GM06990 (cell line): ENCODE measurements at regions not wholly inside any gene's neighbourhood (a gene's known extent, or its start where the extent isn't known, plus 50 kb on each side); places are given as distances from the start of the nearest gene placed in this dataset.
"Not testable (repeated sequence)": the region's sequence is repeated elsewhere in the genome, so short reads cannot be mapped to it uniquely, and the experiment has no call there.

Experiments used
- DNase-seq: peaks from one replicate; pipeline ENCODE4 v3.0.0-alpha.2; 2011; ENCODE audit not compliant: insufficient read length; ENCODE audit errors: extremely low read depth
- H3K27me3 ChIP-seq: replicated peaks from 2 replicates; pipeline ENCODE4 v1.6.0; 2011; ENCODE audit warnings: low read length; ENCODE audit not compliant: control insufficient read depth, insufficient read depth
- H3K36me3 ChIP-seq: 2 replicates; pipeline ENCODE4 v1.5.1; 2011; ENCODE audit warnings: low read length; ENCODE audit not compliant: control insufficient read depth, insufficient read depth
- H3K4me3 ChIP-seq: replicated peaks from 2 replicates; pipeline ENCODE4 v1.5.1; 2011; ENCODE audit warnings: low read depth, mild to moderate bottlenecking, control low read depth, low read length
- CTCF ChIP-seq: IDR thresholded peaks from 2 replicates; pipeline ENCODE4 v1.5.1; 2011; ENCODE audit warnings: low read length, control low read depth, mild to moderate bottlenecking, inconsistent platforms; ENCODE audit not compliant: insufficient read depth, poor library complexity, severe bottlenecking

GRCh38 chr16:64088838-64089237 lies 1033.0 kb downstream of the CDH11 start:
- TF ChIP-seq CTCF = no peak
- Histone ChIP-seq H3K4me3 (no peak overlapping the region), H3K27me3 (no peaks in the 10 kb centered on the region), H3K36me3 (no peaks in the 10 kb centered on the region)
- DNase-seq = no peak

DNA sequence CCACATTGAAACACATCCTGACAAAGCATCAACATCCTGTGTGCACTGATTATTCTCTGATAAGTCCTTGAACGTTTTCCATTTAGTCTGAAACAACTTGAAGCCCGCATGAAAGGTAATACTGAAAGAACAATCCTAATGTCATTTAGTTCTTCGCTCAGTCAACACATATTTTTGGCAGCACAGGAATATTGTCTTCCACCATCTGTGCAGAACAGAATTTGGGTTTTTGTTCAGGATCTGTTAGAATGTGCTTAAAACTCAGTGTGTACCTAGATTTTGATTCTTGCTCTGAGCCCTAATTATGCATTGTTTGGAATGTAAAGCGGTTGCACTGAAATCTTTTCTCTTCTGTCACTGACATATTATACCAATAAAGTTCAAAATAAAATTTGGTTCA lies 1036.6 kb downstream of the CDH11 start:
- Histone ChIP-seq H3K4me3 (no peak overlapping the region), H3K36me3 (no peaks in the 10 kb centered on the region), H3K27me3 (no peaks in the 10 kb centered on the region)
- no peak for DNase-seq
- no peak for TF ChIP-seq CTCF

DNA sequence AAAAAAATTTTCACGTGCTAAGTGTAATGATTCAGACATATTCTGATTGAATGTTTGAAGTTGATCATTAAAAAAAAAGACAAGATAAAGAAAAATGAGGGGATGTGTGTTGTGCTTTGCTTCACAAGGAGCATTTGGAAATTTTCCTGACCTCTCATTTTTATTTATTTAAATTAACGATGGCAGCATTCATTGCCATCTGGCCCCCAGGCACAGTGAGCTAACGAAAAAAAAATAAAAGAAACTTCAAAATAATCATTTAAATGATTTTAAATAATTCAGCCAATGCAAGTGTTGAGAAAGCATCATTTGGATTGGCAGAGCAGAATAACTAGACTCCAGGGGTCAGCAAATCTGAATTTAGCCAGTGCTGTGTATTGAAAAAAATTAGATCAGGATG lies 1037.2 kb downstream of the CDH11 start:
- TF ChIP-seq CTCF = no peak
- no peaks in the 10 kb centered on the region for H3K36me3 ChIP-seq

DNA sequence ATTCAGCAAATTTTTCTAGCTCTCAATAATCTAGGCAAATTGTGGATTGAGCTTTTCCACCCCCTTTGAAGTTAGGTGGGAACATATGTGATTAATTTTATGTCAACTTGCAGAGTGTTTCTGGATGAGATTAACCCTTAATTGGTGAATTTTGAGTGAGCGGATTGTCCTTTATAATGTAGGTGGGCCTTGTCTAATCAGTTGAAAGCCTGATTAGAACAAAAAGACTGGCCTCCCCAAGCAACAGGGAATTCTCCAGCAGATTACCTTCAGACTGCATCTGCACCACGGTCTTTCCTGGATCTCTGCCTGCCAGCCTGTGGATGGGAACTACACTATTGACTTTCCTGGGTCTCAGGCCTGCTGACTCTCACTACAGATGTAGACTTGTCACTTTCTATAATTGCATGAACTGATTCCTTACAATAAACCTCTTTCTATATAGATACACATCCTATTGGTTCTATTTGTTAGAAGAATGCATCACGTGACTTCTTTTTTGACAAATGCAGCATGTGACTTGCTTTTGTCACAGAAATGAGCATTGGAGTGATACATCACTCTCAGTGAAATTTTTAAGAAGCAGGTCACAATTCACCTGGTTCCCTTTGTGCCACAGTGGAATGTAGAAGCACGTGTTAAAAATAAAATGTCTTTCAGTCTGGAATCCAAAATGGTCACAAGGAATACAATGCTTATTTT lies 1038.3 kb downstream of the CDH11 start:
- no peaks in the 10 kb centered on the region for H3K27me3 ChIP-seq
- TF ChIP-seq CTCF = no peak
- no peak overlapping the region for H3K4me3 ChIP-seq
- no peak for DNase-seq
- H3K36me3 ChIP-seq = no peaks in the 10 kb centered on the region

More for the DNA sequence above, 1037.2 kb downstream of the CDH11 start:
- Histone ChIP-seq H3K27me3 (no peaks in the 10 kb centered on the region), H3K4me3 (no peak overlapping the region)
- DNase-seq = no peak

DNA sequence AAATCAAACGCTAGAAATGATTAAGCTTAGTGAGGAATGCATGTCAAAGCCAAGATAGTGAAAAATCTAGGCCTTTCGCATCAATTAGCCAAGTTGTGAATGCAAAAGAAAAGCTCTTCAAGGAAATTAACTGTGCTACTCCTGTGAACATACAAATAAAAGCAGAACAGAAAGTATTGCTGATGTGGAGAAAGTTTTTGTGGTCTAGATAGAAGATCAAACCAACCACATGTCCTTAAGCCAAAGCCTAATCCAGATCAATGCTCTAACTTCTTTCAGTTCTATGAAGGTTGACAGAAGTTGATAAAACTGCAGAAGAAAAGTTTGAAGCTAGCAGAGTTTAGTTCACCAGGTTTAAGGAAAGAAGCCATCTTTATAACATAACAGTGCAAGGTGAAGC lies 1044.6 kb downstream of the CDH11 start:
- DNase-seq = no peak
- H3K4me3 ChIP-seq = no peak overlapping the region
- TF ChIP-seq CTCF = no peak
- H3K36me3 ChIP-seq = no peaks in the 10 kb centered on the region
- no peaks in the 10 kb centered on the region for H3K27me3 ChIP-seq

DNA sequence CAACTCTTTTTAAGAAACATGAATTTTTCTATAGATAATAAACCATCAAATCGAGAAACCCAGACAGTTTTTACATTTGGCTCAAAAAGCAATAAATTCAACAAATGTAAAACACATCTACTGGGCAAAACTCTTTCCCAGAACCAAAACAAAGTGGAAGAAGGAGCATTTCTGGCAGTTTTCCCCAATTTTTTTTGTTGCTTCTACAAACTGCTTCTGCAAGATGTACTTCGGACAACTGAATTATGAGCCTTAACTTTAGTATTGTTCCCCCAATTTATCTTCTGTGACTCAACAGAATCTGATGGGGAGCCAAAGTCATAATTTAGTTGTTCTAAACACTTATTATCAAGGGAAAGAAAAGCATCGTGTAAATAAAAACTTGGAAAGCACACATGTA lies 1047.2 kb downstream of the CDH11 start:
- DNase-seq = no peak
- Histone ChIP-seq H3K36me3 (no peaks in the 10 kb centered on the region), H3K27me3 (no peaks in the 10 kb centered on the region), H3K4me3 (no peak overlapping the region)
- TF ChIP-seq CTCF = no peak

DNA sequence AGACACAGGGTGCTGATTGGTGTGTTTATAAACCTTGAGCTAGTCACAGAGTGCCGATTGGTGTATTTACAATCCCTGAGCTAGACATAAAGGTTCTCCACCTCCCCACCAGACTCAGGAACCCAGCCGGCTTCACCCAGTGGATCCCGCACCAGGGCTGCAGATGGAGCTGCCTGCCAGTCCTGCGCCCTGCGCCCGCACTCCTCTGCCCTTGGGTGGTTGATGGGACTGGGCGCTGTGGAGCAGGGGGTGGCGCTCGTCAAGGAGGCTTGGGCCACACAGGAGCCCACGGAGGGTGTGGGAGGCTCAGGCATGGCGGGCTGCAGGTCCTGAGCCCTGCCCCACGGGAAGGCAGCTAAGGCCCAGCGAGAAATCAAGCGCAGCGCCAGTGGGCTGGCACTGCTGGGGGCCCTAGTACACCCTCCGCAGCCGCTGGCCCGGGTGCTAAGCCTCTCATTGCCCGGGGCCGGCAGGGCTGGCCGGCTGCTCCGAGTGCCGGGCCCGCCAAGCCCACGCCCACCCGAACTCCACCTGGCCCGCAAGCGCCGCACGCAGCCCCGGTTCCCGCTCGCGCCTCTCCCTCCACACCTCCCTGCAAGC lies 1049.6 kb downstream of the CDH11 start:
- not testable (repeated sequence) for H3K4me3 ChIP-seq, H3K27me3 ChIP-seq, H3K36me3 ChIP-seq, DNase-seq
